Neural cell (in vitro differentiated cells): ENCODE measurements at regions not wholly inside any gene's neighbourhood (a gene's known extent, or its start where the extent isn't known, plus 50 kb on each side); places are given as distances from the start of the nearest gene placed in this dataset.

ENCODE experiments used
- H2AFZ ChIP-seq: fragments of 200-600, 300-800 bp; sonication (generic), shearing (Covaris generic); 2 replicates; pipeline ENCODE4 v1.6.0; 2014; ENCODE audit warnings: low read depth, mild to moderate bottlenecking, antibody characterized with exemption, low read length, moderate library complexity
- H3F3A ChIP-seq: fragments of 200-600 bp; shearing (Covaris generic); 2 replicates; pipeline ENCODE4 v1.6.1; 2016; ENCODE audit warnings: mild to moderate bottlenecking, moderate library complexity, mixed read lengths, antibody characterized with exemption, low read length; ENCODE audit not compliant: insufficient read depth, poor library complexity, severe bottlenecking
- H3K27ac ChIP-seq: fragments of 200-600, 300-800 bp; sonication (generic), shearing (Covaris generic); 2 replicates; pipeline ENCODE4 v1.5.1; 2014; ENCODE audit warnings: mild to moderate bottlenecking, low read length, moderate library complexity
- H3K27me3 ChIP-seq: fragments of 300-800, 200-600 bp; sonication (generic), shearing (Covaris generic); 2 replicates; pipeline ENCODE4 v1.6.0; 2014; ENCODE audit warnings: mild to moderate bottlenecking, low read depth, low read length, moderate library complexity; ENCODE audit not compliant: insufficient read depth
- H3K36me3 ChIP-seq: fragments of 300-800, 200-600 bp; sonication (generic), shearing (Covaris generic); 2 replicates; pipeline ENCODE4 v1.5.1; 2014; ENCODE audit warnings: mild to moderate bottlenecking, antibody characterized with exemption, low read length, moderate library complexity; ENCODE audit not compliant: insufficient read depth
- H3K4me2 ChIP-seq: fragments of 300-800, 200-600 bp; sonication (generic), shearing (Covaris generic); 2 replicates; pipeline ENCODE4 v1.6.0; 2014; ENCODE audit warnings: mild to moderate bottlenecking, low read length
- H3K4me3 ChIP-seq: fragments of 300-800, 200-600 bp; sonication (generic), shearing (Covaris generic); 2 replicates; pipeline ENCODE4 v1.5.1; 2014; ENCODE audit warnings: mild to moderate bottlenecking, low read length, moderate library complexity
- H3K79me2 ChIP-seq: fragments of 200-600 bp; shearing (Covaris generic); replicated peaks from 2 replicates; pipeline ENCODE4 v1.6.0; 2014; ENCODE audit warnings: mild to moderate bottlenecking, low read length, moderate library complexity; ENCODE audit not compliant: insufficient read depth
- H3K9ac ChIP-seq: fragments of 300-800, 200-600 bp; sonication (generic), shearing (Covaris generic); 2 replicates; pipeline ENCODE4 v1.6.1; 2016; ENCODE audit warnings: mild to moderate bottlenecking, low read length, mixed read lengths
- H3K9me2 ChIP-seq: fragments of 200-600 bp; shearing (Covaris generic); 2 replicates; pipeline ENCODE4 v1.6.1; 2016; ENCODE audit warnings: mild to moderate bottlenecking, low read length, mixed read lengths; ENCODE audit not compliant: insufficient read depth
- H3K9me3 ChIP-seq: fragments of 200-600, 300-800 bp; sonication (generic), shearing (Covaris generic); 2 replicates; pipeline ENCODE4 v1.6.1; 2016; ENCODE audit warnings: mild to moderate bottlenecking, mixed run types, low read length, moderate library complexity, mixed read lengths
- H4K20me1 ChIP-seq: fragments of 200-600 bp; shearing (Covaris generic); 2 replicates; pipeline ENCODE4 v1.6.1; 2016; ENCODE audit warnings: mild to moderate bottlenecking, mixed run types; ENCODE audit not compliant: insufficient read depth
- EP300 ChIP-seq: fragments of 450-650 bp; conservative IDR thresholded peaks from 2 replicates; pipeline ENCODE4 v1.6.1; 2014; ENCODE audit warnings: antibody characterized with exemption, mild to moderate bottlenecking, moderate library complexity; ENCODE audit not compliant: poor library complexity, severe bottlenecking
- EZH2 ChIP-seq: fragments of 200-600, 300-800 bp; shearing (Covaris generic), sonication (generic); IDR thresholded peaks from 2 replicates; pipeline ENCODE4 v1.6.1; 2014; ENCODE audit warnings: antibody characterized with exemption, low read length, borderline replicate concordance, mild to moderate bottlenecking; ENCODE audit not compliant: insufficient read depth, poor library complexity, severe bottlenecking
- MXI1 ChIP-seq: fragments of 450-650 bp; conservative IDR thresholded peaks from 2 replicates; pipeline ENCODE4 v1.6.1; 2014; ENCODE audit warnings: antibody characterized with exemption, mild to moderate bottlenecking; ENCODE audit not compliant: poor library complexity, severe bottlenecking
- POLR2AphosphoS5 ChIP-seq: IDR thresholded peaks from 2 replicates; pipeline ENCODE4 v1.6.1; 2012
- RAD21 ChIP-seq: fragments of 450-650 bp; conservative IDR thresholded peaks from 2 replicates; pipeline ENCODE4 v1.6.1; 2014; ENCODE audit warnings: antibody characterized with exemption, mild to moderate bottlenecking, moderate library complexity
- SMC3 ChIP-seq: fragments of 450-650 bp; conservative IDR thresholded peaks from 2 replicates; pipeline ENCODE4 v1.6.1; 2014; ENCODE audit warnings: antibody characterized with exemption, mild to moderate bottlenecking, moderate library complexity; ENCODE audit not compliant: poor library complexity
- TAF1 ChIP-seq: IDR thresholded peaks from 2 replicates; pipeline ENCODE4 v1.6.1; 2012; ENCODE audit warnings: low read depth
- TF ChIP-seq, protein P1 (sequence below): fragments of 450-650 bp; IDR thresholded peaks from 2 replicates; pipeline ENCODE4 v1.5.1; 2014; ENCODE audit warnings: antibody characterized with exemption, mild to moderate bottlenecking, moderate library complexity; ENCODE audit not compliant: poor library complexity, severe bottlenecking
- TF ChIP-seq, protein P2 (sequence below): IDR thresholded peaks from 2 replicates; pipeline ENCODE4 v1.6.1; 2012; ENCODE audit warnings: borderline replicate concordance

DNA sequence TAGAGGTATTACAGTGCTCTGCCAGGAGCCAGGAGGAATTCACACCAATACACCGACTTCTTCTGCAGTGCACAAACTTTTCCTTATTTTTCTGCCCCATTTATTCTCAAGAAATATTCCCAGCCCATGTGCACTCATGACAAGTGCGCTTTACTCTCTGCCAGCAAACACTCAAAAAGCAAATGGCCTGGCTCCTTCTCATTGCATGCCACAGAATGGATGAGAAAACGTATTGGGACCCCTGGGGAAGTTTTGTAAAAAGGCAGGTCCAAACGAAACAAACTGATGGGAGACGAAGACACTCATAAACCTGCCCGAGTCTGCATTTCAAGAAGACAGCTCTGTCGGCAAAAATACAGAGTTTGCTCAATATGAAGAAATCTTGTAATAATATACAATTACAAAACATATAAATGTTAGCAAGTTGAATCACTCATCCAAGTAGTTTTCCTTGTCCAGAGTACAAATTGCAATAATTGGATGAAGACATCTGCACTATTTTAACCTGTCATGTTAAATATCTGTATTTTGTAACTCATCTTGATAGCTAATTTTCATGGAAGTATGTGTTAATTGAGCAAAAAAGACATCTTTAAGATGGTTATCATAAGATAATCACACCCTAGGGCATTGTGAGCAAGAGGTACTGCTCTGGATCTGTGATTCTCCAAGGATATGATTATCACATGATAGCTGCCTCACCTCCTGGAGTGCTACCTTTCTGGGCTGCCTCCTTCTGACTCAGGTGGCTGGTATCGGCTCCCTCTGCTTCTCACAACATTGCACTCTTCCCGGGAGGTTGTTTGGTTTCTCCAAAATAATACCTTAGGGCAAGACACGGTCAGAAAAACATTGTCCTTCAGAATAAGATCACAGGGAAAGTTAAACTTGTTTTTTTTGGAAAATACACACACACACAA is 260.8 kb upstream of the G2E3 start:
- H3K4me2 ChIP-seq, result no peak overlapping the region
- no peaks in the 10 kb centered on the region for H4K20me1 ChIP-seq
- H3K9me2 ChIP-seq, result no peaks in the 10 kb centered on the region
- H3K9me3 ChIP-seq, result no peaks in the 10 kb centered on the region
- peak; percentile 22 for TF ChIP-seq POLR2AphosphoS5
- TF ChIP-seq, protein P1, sequence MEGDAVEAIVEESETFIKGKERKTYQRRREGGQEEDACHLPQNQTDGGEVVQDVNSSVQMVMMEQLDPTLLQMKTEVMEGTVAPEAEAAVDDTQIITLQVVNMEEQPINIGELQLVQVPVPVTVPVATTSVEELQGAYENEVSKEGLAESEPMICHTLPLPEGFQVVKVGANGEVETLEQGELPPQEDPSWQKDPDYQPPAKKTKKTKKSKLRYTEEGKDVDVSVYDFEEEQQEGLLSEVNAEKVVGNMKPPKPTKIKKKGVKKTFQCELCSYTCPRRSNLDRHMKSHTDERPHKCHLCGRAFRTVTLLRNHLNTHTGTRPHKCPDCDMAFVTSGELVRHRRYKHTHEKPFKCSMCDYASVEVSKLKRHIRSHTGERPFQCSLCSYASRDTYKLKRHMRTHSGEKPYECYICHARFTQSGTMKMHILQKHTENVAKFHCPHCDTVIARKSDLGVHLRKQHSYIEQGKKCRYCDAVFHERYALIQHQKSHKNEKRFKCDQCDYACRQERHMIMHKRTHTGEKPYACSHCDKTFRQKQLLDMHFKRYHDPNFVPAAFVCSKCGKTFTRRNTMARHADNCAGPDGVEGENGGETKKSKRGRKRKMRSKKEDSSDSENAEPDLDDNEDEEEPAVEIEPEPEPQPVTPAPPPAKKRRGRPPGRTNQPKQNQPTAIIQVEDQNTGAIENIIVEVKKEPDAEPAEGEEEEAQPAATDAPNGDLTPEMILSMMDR, result no peak
- no peaks in the 10 kb centered on the region for H3K27me3 ChIP-seq
- no peak overlapping the region for H3K9ac ChIP-seq
- no peak overlapping the region for H2AFZ ChIP-seq
- no peak overlapping the region for H3K27ac ChIP-seq
- H3K4me3 ChIP-seq, result no peak overlapping the region
- no peaks in the 10 kb centered on the region for H3K79me2 ChIP-seq
- peaks cover 3% of the 10 kb centered on the region for H3F3A ChIP-seq
- no peaks in the 10 kb centered on the region for H3K36me3 ChIP-seq

DNA sequence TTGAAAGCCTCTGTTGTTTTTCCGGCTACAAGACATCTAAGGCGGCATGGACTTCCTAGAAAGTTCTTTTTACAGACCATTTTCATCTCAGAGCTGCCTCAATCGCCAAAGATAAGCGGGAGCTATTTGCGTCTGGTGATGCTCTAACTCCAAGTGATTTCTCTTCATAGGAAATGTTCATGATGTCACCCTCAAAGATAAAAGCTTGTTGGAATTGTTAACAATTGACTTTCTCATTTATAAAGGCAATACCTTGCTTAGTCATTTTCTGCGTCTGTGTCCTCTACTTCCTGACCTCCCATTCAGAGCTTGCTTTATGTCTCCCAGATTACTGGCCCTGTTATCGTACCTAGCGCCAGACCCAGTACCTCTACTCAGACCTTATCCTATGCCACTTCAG is 259.0 kb upstream of the G2E3 start:
- H3K4me3 ChIP-seq, result no peak overlapping the region
- no peaks in the 10 kb centered on the region for H4K20me1 ChIP-seq
- no peaks in the 10 kb centered on the region for H3K9me2 ChIP-seq
- H3K36me3 ChIP-seq, result no peaks in the 10 kb centered on the region
- H3F3A ChIP-seq, result peaks cover 3% of the 10 kb centered on the region
- H2AFZ ChIP-seq, result no peak overlapping the region
- no peak overlapping the region for H3K4me2 ChIP-seq
- H3K27me3 ChIP-seq, result no peaks in the 10 kb centered on the region
- no peaks in the 10 kb centered on the region for H3K9me3 ChIP-seq
- peak overlapping the region; percentile 51 for H3K27ac ChIP-seq
- no peak for TF ChIP-seq EP300
- TF ChIP-seq, protein P1, result no peak
- no peak for TF ChIP-seq TAF1
- TF ChIP-seq POLR2AphosphoS5, result no peak
- H3K9ac ChIP-seq, result no peak overlapping the region
- no peaks in the 10 kb centered on the region for H3K79me2 ChIP-seq

DNA sequence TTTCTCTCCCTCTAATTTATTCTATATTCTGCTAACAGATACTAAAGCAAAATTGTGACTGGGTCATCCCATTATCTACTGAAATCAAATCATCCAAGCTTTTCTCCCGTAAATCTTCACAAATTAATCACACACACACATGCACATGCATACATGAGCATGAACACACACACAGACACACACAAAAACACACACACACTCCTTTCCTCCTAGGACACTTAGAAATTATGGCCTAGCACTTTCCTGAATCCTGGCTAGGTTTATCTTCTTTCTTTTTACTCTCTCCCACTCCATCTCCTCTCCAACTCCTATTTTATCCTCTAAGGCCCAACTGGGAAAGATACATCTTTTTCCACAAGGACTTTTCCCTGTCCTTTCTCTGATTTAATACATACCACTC is 255.6 kb upstream of the G2E3 start:
- H3K27ac ChIP-seq, result no peak overlapping the region
- H3K4me3 ChIP-seq, result no peak overlapping the region
- no peaks in the 10 kb centered on the region for H4K20me1 ChIP-seq
- H3K79me2 ChIP-seq, result no peaks in the 10 kb centered on the region
- no peak overlapping the region for H2AFZ ChIP-seq
- no peaks in the 10 kb centered on the region for H3K27me3 ChIP-seq
- H3K36me3 ChIP-seq, result no peaks in the 10 kb centered on the region
- peaks cover 3% of the 10 kb centered on the region for H3F3A ChIP-seq
- no peaks in the 10 kb centered on the region for H3K9me3 ChIP-seq
- no peak overlapping the region for H3K4me2 ChIP-seq
- TF ChIP-seq SMC3 (no peak), RAD21 (no peak), MXI1 (no peak), EP300 (no peak), TAF1 (no peak), EZH2 (no peak)
- TF ChIP-seq, protein P1, result no peak
- TF ChIP-seq, protein P2, sequence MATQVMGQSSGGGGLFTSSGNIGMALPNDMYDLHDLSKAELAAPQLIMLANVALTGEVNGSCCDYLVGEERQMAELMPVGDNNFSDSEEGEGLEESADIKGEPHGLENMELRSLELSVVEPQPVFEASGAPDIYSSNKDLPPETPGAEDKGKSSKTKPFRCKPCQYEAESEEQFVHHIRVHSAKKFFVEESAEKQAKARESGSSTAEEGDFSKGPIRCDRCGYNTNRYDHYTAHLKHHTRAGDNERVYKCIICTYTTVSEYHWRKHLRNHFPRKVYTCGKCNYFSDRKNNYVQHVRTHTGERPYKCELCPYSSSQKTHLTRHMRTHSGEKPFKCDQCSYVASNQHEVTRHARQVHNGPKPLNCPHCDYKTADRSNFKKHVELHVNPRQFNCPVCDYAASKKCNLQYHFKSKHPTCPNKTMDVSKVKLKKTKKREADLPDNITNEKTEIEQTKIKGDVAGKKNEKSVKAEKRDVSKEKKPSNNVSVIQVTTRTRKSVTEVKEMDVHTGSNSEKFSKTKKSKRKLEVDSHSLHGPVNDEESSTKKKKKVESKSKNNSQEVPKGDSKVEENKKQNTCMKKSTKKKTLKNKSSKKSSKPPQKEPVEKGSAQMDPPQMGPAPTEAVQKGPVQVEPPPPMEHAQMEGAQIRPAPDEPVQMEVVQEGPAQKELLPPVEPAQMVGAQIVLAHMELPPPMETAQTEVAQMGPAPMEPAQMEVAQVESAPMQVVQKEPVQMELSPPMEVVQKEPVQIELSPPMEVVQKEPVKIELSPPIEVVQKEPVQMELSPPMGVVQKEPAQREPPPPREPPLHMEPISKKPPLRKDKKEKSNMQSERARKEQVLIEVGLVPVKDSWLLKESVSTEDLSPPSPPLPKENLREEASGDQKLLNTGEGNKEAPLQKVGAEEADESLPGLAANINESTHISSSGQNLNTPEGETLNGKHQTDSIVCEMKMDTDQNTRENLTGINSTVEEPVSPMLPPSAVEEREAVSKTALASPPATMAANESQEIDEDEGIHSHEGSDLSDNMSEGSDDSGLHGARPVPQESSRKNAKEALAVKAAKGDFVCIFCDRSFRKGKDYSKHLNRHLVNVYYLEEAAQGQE, result no peak
- no peaks in the 10 kb centered on the region for H3K9me2 ChIP-seq
- H3K9ac ChIP-seq, result no peak overlapping the region
